BLaER1 treated with 17β-estradiol and CSF1 and Interleukin-3, amounts not matched to agents 10 nM and 100 nM (cell line): ENCODE measurements at regions not wholly inside any gene's neighbourhood (a gene's known extent, or its start where the extent isn't known, plus 50 kb on each side); places are given as distances from the start of the nearest gene placed in this dataset.
"Not testable (repeated sequence)": the region's sequence is repeated elsewhere in the genome, so short reads cannot be mapped to it uniquely, and the experiment has no call there.

Experiments
- H3K27ac ChIP-seq, 11 experiments: shearing (Covaris generic); formaldehyde crosslinking; 2 replicates each; pipeline ENCODE4 v1.8.1; 2022
- H3K27me3 ChIP-seq, 11 experiments: shearing (Covaris generic); formaldehyde crosslinking; 2 replicates each; pipeline ENCODE4 v1.8.1; 2022
- H3K36me3 ChIP-seq, 11 experiments: shearing (Covaris generic); formaldehyde crosslinking; 2 replicates each; pipeline ENCODE4 v1.8.1; 2022
- H3K4me1 ChIP-seq, 10 experiments: shearing (Covaris generic); formaldehyde crosslinking; 2 replicates each; pipeline ENCODE4 v1.8.1; 2022
- H3K4me2 ChIP-seq, 11 experiments: shearing (Covaris generic); formaldehyde crosslinking; 2 replicates each; pipeline ENCODE4 v1.8.1; 2022
- H3K4me3 ChIP-seq, 10 experiments: shearing (Covaris generic); formaldehyde crosslinking; 2 replicates each; pipeline ENCODE4 v1.8.1; 2022
- H3K9ac ChIP-seq, 11 experiments: shearing (Covaris generic); formaldehyde crosslinking; 2 replicates each; pipeline ENCODE4 v1.8.1; 2022
- H3K9me3 ChIP-seq, 11 experiments: shearing (Covaris generic); formaldehyde crosslinking; replicated peaks in 1 of 11; 2 replicates each; pipeline ENCODE4 v1.8.1; 2022
- H4K20me1 ChIP-seq, 11 experiments: shearing (Covaris generic); formaldehyde crosslinking; 2 replicates each; pipeline ENCODE4 v1.8.1; 2022
- Cebpa-rat ChIP-seq, 11 experiments: shearing (Covaris generic); IDR thresholded peaks; 2 replicates each; pipeline ENCODE4 v1.8.1; 2022

DNA sequence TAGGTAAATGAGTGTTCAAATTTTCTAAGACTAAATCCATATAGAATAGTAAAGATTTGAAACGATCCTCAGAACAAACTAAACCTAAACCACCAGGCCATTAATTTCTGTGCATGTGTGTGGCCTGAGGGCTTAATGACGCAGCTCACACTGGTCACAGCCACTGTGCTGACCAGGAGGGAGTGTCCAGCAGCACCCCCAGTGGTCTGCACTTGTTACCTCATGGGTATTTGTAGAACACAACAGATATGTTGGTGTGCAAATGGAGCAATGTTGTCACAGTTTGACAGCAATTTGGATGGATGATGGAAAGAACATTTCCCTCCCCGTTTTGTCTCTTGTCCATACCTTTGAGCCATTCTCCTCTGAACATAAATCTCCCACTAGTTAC is 122.4 kb upstream of the EXOC2 start:
- Histone ChIP-seq H4K20me1 (no peaks in the 10 kb centered on the region), H3K27ac (peak overlapping the region in 6 of 11 experiments; percentile 66 to 79 (median 78); a peak in 8 of 22 replicates), H3K9ac (no peak overlapping the region), H3K36me3 (no peaks in the 10 kb centered on the region), H3K9me3 (peaks cover 0 to 5% (median 0%) of the 10 kb centered on the region in 11 experiments; a peak in 2 of 22 replicates), H3K27me3 (peaks cover 0 to 15% (median 12%) of the 10 kb centered on the region in 11 experiments; a peak in 11 of 22 replicates), H3K4me3 (no peak overlapping the region), H3K4me1 (peaks cover 17 to 50% (median 45%) of the 10 kb centered on the region in 10 experiments), H3K4me2 (peak overlapping the region in 9 of 11 experiments; percentile 16 to 87 (median 80); a peak in 11 of 22 replicates)
- no peak for TF ChIP-seq Cebpa-rat (IDR thresholded peaks at IDR 0.05)

- peaks cover 0 to 5% (median 0%) of the 10 kb centered on the region in 11 experiments; a peak in 2 of 22 replicates for H3K9me3 ChIP-seq
- H3K27me3 ChIP-seq = peaks cover 0 to 15% (median 12%) of the 10 kb centered on the region in 11 experiments; a peak in 11 of 22 replicates
- H3K36me3 ChIP-seq = no peaks in the 10 kb centered on the region
- H3K9ac ChIP-seq = no peak overlapping the region
- no peak for TF ChIP-seq Cebpa-rat (IDR thresholded peaks at IDR 0.05)
- no peak overlapping the region for H3K4me3 ChIP-seq
- peaks cover 17 to 53% (median 45%) of the 10 kb centered on the region in 10 experiments for H3K4me1 ChIP-seq
- H3K4me2 ChIP-seq = peak overlapping the region in 10 of 11 experiments; percentile 16 to 87 (median 70); a peak in 19 of 22 replicates
- no peaks in the 10 kb centered on the region for H4K20me1 ChIP-seq
- H3K27ac ChIP-seq = peak overlapping the region in 3 of 11 experiments; percentile 37 to 78 (median 78); a peak in 3 of 22 replicates
These were observed 121.7 kb upstream of the EXOC2 start for GRCh38 chr6:814378-815347.

DNA sequence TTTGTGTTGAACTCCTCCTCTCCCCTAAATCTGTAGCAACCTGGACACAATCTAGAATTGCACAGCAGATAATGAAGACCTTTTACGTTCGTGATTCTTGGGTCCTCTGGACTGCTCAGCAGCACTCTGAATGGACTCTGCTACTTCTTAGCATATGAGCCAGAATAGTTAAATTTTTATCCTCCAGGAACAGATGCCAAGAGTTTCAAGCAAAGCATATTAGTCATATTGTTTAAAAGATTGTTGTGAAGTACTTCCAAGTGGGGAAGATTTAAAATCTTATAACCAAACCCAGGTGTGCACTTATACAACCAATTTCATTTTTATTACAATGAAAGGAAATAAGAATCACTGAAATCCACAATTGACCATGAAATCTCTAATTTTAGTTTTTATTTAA is 118.9 kb upstream of the EXOC2 start:
- Histone ChIP-seq H3K36me3 (no peaks in the 10 kb centered on the region), H3K4me1 (peaks cover 11 to 50% (median 34%) of the 10 kb centered on the region in 10 experiments), H3K27me3 (peaks cover 0 to 15% (median 12%) of the 10 kb centered on the region in 11 experiments; a peak in 11 of 22 replicates), H3K27ac (no peak overlapping the region), H4K20me1 (no peaks in the 10 kb centered on the region), H3K4me3 (no peak overlapping the region), H3K4me2 (no peak overlapping the region), H3K9me3 (no peaks in the 10 kb centered on the region; a peak in 1 of 22 replicates), H3K9ac (no peak overlapping the region)
- no peak for TF ChIP-seq Cebpa-rat (IDR thresholded peaks at IDR 0.05)

GRCh38 chr6:811191-811590 is 118.3 kb upstream of the EXOC2 start:
- Histone ChIP-seq H3K27me3 (peaks cover 0 to 15% (median 12%) of the 10 kb centered on the region in 11 experiments; a peak in 11 of 22 replicates), H3K9ac (no peak overlapping the region), H3K4me1 (peaks cover 5 to 50% (median 31%) of the 10 kb centered on the region in 10 experiments), H3K36me3 (no peaks in the 10 kb centered on the region), H3K27ac (no peak overlapping the region), H4K20me1 (no peaks in the 10 kb centered on the region), H3K4me2 (no peak overlapping the region), H3K4me3 (no peak overlapping the region), H3K9me3 (peaks cover 0 to 4% (median 0%) of the 10 kb centered on the region in 11 experiments; a peak in 2 of 22 replicates)
- TF ChIP-seq Cebpa-rat (IDR thresholded peaks at IDR 0.05) = no peak

DNA sequence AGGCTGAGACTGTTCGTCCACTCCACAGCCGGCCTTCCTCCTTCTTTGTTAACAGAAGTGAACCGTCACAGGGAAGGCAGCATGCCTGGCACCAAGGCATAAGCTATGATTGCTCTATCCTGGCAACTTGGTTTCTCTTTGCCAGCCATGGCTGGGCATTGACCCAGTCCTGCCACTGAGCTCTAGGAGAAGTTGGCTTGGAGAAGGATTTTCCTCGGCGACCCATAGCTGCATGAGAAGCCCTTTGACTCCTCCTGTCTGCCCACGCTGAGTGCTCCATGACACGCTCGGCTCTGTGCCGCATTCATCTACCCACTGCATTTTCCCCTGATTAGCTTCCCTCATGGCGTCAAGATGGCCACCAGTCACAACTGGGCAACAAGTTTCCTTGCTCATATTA is 111.8 kb upstream of the EXOC2 start:
- H3K4me3 ChIP-seq = no peak overlapping the region
- H3K27me3 ChIP-seq = peaks cover 0 to 5% (median 2%) of the 10 kb centered on the region in 11 experiments; a peak in 7 of 22 replicates
- H3K4me1 ChIP-seq = peaks cover 0 to 29% (median 9%) of the 10 kb centered on the region in 10 experiments; a peak in 11 of 20 replicates
- H3K36me3 ChIP-seq = no peaks in the 10 kb centered on the region
- H3K4me2 ChIP-seq = no peak overlapping the region
- H3K9me3 ChIP-seq = peaks cover 0 to 10% (median 0%) of the 10 kb centered on the region in 11 experiments; a peak in 5 of 22 replicates
- no peaks in the 10 kb centered on the region for H4K20me1 ChIP-seq
- H3K9ac ChIP-seq = no peak overlapping the region
- no peak for TF ChIP-seq Cebpa-rat (IDR thresholded peaks at IDR 0.05)
- H3K27ac ChIP-seq = no peak overlapping the region

DNA sequence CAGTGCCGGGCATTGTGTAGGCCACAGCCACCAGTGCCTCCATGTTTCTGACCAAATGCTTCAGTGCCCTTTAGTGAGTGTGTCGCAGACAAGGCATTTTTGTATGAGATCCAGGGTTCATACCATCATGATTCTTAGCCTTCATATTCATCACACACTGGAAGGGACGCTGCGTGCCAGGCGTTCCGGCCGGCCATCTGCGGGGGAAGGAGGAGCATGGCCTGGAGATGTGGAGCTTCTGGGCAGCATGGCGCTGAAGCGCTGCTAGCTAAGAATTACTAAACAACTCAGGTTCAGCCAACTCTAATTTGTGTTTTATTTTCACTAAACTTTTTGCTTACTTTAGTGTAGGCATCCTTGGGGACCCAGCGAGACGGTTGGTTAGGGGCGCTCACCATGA is 111.4 kb upstream of the EXOC2 start:
- no peaks in the 10 kb centered on the region for H3K36me3 ChIP-seq
- no peak for TF ChIP-seq Cebpa-rat (IDR thresholded peaks at IDR 0.05)
- no peak overlapping the region for H3K27ac ChIP-seq
- peaks cover 0 to 10% (median 0%) of the 10 kb centered on the region in 11 experiments; a peak in 5 of 22 replicates for H3K9me3 ChIP-seq
- H3K4me1 ChIP-seq = peaks cover 0 to 29% (median 9%) of the 10 kb centered on the region in 10 experiments; a peak in 11 of 20 replicates
- H3K4me3 ChIP-seq = no peak overlapping the region
- H3K27me3 ChIP-seq = peaks cover 0 to 10% (median 7%) of the 10 kb centered on the region in 11 experiments; a peak in 10 of 22 replicates
- no peaks in the 10 kb centered on the region for H4K20me1 ChIP-seq
- no peak overlapping the region for H3K9ac ChIP-seq
- H3K4me2 ChIP-seq = no peak overlapping the region

DNA sequence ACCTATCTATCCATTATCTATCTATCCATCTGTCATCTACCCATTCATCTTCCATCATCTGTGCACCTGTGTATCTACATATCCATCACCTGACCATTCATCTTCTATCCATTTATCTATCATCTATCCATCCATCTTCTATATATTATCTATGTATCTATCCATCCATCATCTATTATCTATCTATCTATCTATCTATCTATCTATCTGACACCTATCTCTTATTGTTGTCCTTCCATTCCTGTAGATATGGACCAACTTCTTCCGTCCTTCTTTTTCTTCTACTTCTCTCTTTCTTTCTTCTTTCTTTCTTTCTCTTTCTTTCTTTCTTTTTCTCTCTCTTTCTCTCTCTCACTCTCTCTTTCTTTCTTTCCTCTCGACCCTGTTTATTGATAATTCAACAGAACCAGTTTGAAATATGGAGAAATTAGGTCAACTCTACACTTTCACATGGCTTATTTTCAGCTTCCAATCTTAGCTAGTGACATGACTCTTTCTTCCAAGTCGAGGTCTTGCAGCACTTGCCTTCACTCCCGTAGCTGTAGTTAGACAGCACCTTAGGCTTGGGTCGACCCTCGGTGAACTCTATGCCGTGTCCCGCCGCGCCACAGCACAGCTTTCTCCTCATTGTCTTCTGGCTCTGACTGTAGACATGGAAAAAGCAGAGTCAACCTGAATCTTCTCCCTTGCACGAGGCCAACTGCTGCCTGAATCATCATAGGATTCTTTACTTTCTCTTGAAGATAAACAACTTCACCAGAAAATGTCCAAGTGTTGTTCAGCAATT is 110.4 kb upstream of the EXOC2 start:
- Histone ChIP-seq H3K4me1 (peaks cover 0 to 29% (median 9%) of the 10 kb centered on the region in 10 experiments; a peak in 11 of 20 replicates), H3K4me2 (peak overlapping the region in 2 of 11 experiments; percentile 17 to 19; a peak in 2 of 22 replicates), H3K4me3 (no peak overlapping the region), H3K9ac (no peak overlapping the region), H3K36me3 (no peaks in the 10 kb centered on the region), H3K9me3 (peaks cover 0 to 10% (median 0%) of the 10 kb centered on the region in 11 experiments; a peak in 5 of 22 replicates), H3K27me3 (peaks cover 0 to 14% (median 13%) of the 10 kb centered on the region in 11 experiments; a peak in 12 of 22 replicates), H4K20me1 (no peaks in the 10 kb centered on the region), H3K27ac (no peak overlapping the region)
- TF ChIP-seq Cebpa-rat (IDR thresholded peaks at IDR 0.05) = no peak

GRCh38 chr6:802701-803100 is 109.8 kb upstream of the EXOC2 start:
- peaks cover 0 to 25% (median 7%) of the 10 kb centered on the region in 10 experiments; a peak in 11 of 20 replicates for H3K4me1 ChIP-seq
- no peak overlapping the region for H3K9ac ChIP-seq
- H3K4me2 ChIP-seq = peak overlapping the region in 2 of 11 experiments; percentile 17 to 19; a peak in 2 of 22 replicates
- no peak for TF ChIP-seq Cebpa-rat (IDR thresholded peaks at IDR 0.05)
- peaks cover 0 to 18% (median 15%) of the 10 kb centered on the region in 11 experiments; a peak in 12 of 22 replicates for H3K27me3 ChIP-seq
- H4K20me1 ChIP-seq = no peaks in the 10 kb centered on the region
- no peak overlapping the region for H3K4me3 ChIP-seq
- H3K36me3 ChIP-seq = no peaks in the 10 kb centered on the region
- H3K9me3 ChIP-seq = peaks cover 0 to 10% (median 0%) of the 10 kb centered on the region in 11 experiments; a peak in 5 of 22 replicates
- no peak overlapping the region for H3K27ac ChIP-seq

- H3K9ac ChIP-seq, H3K4me2 ChIP-seq, H4K20me1 ChIP-seq, H3K36me3 ChIP-seq, H3K27ac ChIP-seq, H3K4me3 ChIP-seq: not testable (repeated sequence)
- peaks cover 0 to 10% (median 0%) of the 10 kb centered on the region in 11 experiments; a peak in 5 of 22 replicates for H3K9me3 ChIP-seq
- peaks cover 0 to 21% (median 5%) of the 10 kb centered on the region in 10 experiments; a peak in 11 of 20 replicates for H3K4me1 ChIP-seq
- peaks cover 0 to 18% (median 15%) of the 10 kb centered on the region in 11 experiments; a peak in 12 of 22 replicates for H3K27me3 ChIP-seq
These were observed 109.3 kb upstream of the EXOC2 start for GRCh38 chr6:802223-802622.
